ENCODE measurements at regions not wholly inside any gene's neighbourhood (a gene's known extent, or its start where the extent isn't known, plus 50 kb on each side); places are given as distances from the start of the nearest gene placed in this dataset.

DNA sequence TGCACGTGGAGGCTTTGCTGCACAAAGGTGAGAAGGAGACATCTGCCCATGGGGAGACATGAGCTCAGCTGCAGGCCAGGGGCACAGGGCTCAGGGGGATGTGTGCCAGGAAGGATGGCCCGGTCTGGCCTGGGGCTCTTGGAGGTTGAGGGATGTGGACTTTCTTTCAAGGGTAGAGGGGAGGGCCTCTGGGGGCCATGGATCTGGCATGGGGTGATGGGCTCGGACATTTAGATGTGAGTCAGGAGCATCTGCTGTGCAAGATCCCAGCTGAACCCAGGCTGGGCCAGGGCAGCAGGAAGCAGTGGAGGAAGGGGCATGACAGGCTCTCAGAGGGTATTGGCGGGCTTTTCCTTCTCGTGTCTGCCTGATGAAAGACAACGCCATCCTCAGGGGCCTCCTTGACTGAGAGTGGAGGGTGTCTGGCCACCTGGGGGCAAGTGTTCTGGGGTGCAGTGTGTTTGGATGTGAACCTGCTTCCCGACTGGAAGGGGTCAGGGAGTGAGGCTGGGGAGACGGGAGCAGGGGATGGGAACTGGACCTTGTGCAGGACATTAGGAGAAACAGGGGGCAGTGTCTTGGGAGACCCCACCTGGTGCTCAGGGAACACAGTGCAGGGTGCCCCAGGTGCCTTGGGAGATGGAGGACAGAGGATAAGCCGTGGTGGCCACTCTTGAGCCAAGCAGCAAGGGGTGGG is 156.1 kb downstream of the ERMARD start:
- DNase-seq (ENCODE audit: low read depth), result no peak

DNA sequence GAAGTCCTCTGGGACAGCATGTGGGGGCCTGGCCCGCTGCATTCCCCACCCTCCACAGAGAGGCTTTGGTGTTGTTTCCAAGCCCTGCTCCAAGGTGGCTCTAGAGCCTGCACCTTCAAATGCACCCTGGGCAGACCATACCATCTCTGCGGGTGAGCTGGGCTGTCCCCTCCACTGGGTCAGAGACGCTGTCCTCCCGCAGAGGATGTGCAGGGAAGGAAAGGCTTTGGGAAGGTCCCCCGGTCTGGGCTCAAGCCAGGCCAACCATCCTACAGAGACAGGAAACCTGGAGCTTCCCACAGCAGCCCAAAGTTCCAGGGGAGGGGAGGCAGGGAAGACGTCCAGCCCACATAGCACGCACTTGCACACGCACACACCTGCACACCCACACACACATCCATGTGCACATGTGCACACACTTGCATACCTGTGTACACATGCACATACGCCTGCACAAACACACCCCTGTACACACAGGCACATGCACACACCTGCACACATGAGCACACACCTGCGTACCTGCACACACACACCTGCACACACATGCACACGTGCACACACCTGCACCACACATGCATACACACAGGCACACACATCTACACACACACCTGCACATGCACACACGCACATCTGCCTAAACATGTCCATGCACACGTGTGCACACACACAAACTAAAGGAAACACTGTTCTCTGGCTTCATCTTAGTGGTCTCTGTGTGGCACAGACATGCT is 155.4 kb downstream of the ERMARD start:
- DNase-seq (ENCODE audit: low read depth), result no peak

GRCh38 chr6:169906004-169906687 is 154.7 kb downstream of the ERMARD start:
- DNase-seq (ENCODE audit: low read depth), result no peak

DNA sequence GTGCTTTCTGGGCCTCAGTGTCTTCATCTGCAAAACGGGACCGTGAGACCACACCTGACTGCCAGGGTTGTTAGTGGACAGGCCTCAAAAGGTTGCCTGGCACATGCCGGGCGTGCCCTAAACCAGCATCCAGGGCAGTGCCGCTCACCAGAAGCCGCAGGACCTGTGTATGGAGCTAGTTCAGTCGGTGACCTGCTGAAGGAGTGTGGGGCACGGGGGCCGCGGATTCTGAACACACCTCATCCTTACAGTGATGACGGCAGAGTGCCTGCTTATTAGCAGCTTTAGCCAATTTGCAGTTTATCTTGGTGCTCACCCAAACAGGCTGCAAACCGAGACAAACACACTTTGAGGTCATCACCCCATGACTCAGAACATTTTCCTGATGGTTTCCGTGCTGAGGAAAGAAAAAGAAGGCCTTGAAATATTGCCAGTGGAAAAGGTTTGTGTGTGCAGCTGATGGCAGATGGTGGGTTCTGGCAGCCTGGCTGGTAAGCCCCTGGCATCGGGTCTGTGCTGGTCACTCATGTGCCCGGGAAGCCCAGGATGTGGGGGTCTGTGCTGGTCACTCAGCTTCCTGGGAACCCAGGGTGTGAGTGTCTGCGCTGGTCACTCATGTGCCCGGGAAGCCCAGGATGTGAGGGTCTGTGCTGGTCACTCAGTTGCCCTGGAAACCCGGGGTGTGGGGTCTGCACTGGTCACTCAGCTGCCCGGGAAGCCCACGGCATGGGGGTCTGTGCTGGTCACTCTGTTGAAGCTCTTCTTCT is 153.8 kb downstream of the ERMARD start:
- no peak for DNase-seq (ENCODE audit: low read depth)

DNA sequence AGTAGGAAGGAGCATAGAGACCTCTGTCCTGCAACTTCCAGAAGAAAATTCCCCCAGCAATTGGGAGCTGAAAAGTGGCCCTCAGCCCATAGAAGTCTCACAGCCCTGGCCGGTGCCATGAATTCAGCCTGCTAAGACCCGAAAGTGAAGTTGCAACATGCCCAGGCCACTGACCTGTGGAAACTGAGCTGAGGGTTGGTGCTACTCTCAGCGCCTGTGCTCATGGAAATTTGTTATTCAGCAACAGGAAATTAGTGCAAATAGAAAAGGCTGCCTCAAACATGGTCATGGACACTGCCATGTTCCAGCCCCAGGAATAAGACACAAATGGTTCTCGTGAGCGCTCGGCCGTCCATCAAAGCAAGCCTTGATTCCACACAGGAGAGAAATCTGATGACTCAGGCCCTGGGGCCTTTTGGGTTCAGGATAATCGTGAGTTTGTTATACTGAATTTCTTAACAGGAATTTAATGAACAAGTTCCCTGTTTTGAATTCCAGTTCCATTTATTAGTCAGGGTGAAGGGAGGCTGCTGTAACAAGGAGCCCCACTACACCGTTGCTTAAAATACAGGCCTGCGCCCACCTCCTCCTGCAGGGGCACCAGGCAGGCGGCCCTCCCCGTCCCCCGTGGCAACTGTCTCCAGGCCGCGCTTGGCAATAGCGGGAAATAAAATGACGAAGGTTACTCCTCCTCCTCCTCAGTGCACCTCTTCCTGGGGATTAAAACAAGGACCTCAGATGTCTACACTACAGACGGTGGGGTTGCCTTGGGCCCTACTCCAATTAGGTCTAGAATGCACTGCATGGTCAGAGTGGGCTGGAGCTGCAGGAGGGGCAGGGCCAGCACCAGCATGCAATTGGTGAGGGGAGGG is 152.9 kb downstream of the ERMARD start:
- no peak for DNase-seq (ENCODE audit: low read depth)

GRCh38 chr6:169903122-169903521 is 151.7 kb downstream of the ERMARD start:
- no peak for DNase-seq (ENCODE audit: low read depth)

DNA sequence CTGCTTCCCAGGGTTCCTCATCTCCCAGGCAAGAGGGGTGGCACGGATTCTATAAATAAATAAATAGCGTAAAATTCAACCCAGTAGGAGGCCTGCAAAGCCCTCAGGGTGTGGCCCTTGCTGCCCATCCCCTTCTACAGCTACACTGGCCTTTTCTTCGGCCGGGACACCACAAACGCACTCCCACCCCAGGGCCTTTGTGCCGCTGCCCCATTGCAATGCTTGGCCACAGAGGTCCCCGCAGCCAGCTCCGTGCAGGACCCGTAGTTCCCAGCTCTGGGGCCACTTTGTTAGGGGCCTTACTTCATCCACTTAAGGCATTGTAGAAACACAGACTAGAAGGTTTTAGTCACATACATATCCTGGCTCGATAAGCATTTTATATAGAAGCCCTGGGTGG is 151.2 kb downstream of the ERMARD start:
- no peak for DNase-seq (ENCODE audit: low read depth)

- DNase-seq (ENCODE audit: low read depth), result no peak
These were observed 150.6 kb downstream of the ERMARD start for GRCh38 chr6:169902070-169902469.

DNA sequence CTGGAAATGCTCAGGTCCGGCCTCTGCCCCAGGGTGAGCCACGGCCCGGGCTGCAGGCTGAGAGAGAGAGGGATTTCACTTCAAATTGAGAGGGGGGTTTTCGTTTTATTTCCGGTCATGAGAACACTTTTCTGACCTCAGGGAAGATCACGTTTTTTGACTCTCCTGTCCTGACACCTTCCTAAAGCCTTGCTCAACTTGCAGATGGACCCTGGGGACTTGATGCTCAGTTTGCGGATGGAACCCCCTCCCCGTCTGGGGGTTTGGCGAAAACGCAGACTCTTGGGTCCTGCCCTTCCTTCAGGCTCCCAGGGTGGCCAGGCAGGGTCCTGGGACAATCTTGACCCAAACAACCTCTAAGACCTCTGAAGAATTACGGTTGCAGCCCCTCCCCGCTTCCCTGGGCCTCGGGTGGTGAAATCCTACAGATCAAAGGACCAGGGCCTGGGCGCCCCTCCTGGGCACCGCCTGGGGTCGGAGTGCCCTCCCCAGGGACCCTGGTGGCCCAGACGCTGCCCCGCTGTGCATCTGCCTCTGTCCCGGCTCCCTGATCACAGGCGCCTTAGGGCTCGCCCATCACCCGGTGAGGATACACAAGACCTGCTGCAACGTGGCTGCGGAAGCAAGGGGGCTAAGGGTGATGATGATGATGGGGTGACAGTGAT is 148.2 kb downstream of the ERMARD start:
- DNase-seq (ENCODE audit: low read depth), result no peak

DNA sequence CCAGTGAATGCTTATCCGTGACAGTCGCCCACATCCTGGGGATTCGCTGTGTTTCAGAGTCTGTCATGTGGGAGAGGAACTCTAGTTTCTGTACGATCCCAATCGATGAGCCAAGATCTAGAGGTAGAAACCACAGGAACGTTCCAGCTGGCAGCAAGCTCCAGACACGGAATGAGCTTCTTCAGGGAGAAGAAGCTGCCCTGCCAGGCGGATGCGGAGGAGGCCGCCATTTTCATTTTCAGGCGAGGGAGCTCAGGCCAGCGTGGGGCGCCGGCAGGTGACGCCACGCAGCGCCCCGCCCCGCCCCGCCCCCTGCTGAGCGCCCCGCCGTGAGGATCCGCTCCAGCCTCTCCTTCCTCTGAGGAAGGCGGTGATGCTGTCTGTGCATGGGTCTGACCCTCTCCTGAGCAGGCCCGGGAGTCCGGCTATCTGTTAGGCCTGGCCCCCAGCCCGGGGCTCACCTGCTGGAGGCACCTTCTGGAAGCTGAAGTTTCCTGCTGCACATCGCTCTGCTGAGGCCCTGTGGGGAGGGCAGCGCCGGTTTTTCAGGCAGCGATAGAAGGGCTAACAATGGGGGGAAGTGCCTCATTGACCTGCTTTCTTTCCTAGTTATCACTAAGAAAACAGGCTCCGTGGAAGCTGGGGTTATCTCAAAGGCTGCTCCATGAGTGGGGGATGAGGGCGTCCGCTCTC is 147.5 kb downstream of the ERMARD start:
- DNase-seq (ENCODE audit: low read depth), result no peak

DNA sequence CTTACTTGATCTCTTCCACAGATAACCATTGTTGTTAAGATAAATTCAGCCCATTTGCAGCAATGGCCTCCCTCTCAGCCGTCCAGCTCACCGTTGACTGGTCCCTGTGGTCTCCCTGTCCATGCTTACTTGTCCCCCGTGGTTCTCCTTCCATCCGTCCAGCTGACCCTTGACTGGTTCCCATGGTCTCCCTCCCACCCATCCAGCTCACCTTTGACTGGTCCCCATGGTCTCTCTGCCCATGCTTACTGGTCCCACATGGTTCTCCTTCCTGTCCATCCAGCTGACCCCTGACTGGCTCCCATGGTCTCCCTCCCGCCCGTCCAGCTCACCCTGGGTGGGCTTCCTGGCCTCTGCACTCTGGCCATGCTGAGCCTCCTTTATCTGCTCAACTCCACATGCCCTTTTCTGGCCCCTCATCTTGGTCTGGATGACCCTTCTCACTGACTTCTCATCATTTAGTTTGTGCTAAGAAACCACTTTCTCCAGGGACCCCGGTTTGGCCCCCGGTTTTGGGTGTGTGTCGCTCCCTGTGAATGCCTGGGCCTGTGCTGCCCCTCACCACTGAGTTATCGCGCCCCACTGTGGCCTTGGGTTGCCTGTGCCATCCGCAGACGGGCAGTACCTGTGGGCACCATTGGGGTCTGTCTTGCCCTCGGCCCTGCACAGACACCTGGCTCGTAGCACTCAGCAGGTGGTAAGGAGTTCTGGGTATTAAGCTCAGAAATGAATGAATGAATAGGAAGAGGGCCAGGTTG is 146.4 kb downstream of the ERMARD start:
- DNase-seq (ENCODE audit: low read depth), result no peak

DNA sequence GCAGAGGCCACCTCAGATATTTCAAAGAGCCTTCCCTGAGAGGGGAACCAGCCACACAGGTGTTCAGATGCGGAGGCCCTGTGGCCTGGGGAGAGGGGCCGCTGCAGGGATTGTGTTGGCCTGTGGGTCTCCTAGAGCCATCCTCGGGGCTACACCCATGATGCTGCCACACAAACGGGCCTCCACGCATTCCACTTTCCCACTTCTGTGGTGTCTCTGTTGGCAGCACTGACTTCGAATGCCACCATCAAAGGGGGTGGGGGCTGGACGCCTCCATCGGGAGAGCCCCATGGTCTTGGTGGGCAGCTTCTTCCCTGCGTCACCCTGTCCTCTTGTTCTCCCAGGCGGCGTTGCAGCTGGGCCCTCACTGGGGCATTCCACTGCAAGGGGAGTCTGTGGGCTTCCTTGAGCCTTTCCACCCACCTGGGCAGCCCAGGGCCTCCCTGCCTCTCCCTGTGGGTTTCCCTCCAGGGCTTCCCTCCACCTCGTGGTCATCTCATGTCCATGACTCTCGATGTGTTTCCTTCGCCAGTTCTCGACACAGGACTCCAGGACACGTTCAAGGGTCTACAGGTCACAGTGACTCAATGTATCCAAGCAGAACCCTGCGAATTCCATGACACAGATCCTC is 145.5 kb downstream of the ERMARD start:
- no peak for DNase-seq (ENCODE audit: low read depth)

- DNase-seq (ENCODE audit: low read depth), result no peak
These were observed 144.7 kb downstream of the ERMARD start for GRCh38 chr6:169895926-169896761.

DNA sequence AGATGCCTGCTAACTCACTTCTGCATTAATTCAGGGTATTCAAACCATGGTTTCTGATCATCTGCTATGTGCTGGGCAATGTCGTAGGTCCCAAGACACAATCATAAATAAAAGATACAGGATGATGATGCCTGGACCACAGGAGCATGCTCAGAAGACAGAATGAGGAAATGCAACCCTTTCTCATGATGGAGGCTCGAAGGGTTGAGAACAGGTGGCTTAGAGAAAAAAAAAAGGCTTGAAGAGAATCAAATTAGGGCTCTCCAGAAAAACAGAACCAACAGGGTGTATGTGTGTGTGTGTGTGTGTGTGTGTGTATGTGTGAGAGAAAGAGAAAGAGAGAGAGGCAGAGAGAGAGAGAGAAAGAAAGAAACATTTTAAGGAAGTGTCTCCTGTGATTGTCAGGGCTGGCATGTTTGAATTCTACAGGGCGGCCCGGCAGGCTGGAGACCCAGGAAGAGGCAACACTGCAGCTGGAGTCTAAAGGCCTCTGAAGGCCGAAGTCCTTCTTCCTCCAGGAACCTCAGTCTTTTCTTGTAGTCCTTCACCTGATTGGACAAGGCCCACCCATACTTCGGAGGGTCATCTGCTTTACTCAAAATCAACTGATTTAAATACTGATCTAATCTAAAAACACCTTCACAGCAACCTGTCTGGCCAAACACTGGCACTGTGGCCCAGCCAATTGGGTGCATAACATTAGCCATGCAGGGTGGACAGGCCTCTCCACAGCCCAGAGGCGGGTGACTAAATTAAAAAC is 143.8 kb downstream of the ERMARD start:
- no peak for DNase-seq (ENCODE audit: low read depth)

DNA sequence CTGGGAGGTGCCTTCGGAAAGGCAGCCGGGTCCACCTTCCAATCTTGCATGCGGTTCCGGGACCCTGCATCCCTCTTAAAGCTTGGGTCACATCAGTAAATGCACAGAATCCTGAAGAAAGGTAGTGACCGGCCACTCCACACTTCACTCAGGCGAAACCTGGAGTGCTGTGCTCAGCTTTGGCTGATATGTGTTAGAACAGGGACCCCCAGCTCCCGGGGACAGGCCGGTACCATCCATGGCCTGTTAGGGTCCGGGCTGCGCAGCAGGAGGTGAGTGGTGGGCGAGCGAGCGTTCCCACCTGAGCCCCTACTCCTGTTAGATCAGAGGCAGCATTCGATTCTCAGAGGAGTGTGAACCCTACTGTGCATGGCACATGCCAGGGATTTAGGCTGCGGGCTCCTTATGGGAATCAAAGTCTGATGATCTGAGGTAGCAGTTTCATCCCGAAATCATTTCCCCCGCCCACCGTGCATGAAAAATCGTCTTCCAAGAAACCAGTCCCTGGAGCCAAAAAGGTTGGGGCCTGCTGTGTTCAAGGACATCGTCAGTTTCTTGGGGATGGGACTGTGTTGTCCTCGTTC is 143.0 kb downstream of the ERMARD start:
- DNase-seq (ENCODE audit: low read depth), result no peak

GRCh38 chr6:169893624-169894023 is 142.2 kb downstream of the ERMARD start:
- DNase-seq (ENCODE audit: low read depth), result no peak

DNA sequence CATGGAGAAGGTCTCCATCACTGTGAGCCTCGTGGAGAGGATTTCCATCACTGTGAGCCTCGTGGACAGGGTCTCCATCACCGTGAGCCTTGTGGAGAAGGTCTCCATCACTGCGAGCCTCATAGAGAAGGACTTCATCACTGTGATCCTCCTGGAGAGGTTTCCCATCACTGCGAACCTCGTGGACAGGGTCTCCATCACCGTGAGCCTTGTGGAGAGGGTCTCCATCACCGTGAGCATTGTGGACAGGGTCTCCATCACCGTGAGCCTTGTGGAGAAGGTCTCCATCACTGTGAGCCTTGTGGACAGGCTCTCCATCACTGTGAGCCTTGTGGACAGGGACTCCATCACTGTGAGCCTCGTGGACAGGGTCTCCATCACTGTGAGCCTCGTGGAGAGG is 140.4 kb downstream of the ERMARD start:
- no peak for DNase-seq (ENCODE audit: low read depth)

Data from stimulated activated CD8-positive, alpha-beta memory T cell treated with anti-CD3 and anti-CD28 coated beads, Interleukin-12 subunit alpha, Interleukin-12 subunit beta, amount 100 ng/mL, for 4 hours (primary cell).